SK-N-DZ (cell line): ENCODE measurements at regions not wholly inside any gene's neighbourhood (a gene's known extent, or its start where the extent isn't known, plus 50 kb on each side); places are given as distances from the start of the nearest gene placed in this dataset.
"Not testable (repeated sequence)": the region's sequence is repeated elsewhere in the genome, so short reads cannot be mapped to it uniquely, and the experiment has no call there.

Source experiments
- DNase-seq: peaks from one replicate; pipeline ENCODE4 v3.0.0-alpha.2; 2015; ENCODE audit warnings: low spot score

GRCh38 chr4:23959396-23960148, 69.7 kb upstream of the PPARGC1A start:
- no peak for DNase-seq

- no peak for DNase-seq
These were observed 68.9 kb upstream of the PPARGC1A start for GRCh38 chr4:23958749-23959148.

- no peak for DNase-seq
These were observed 67.6 kb upstream of the PPARGC1A start for GRCh38 chr4:23957465-23957864.

- DNase-seq: no peak
These were observed 66.9 kb upstream of the PPARGC1A start for GRCh38 chr4:23956601-23957364.

- no peak for DNase-seq
These were observed 62.4 kb upstream of the PPARGC1A start for GRCh38 chr4:23952258-23952657.

GRCh38 chr4:23947826-23948225, 58.0 kb upstream of the PPARGC1A start:
- no peak for DNase-seq

- no peak for DNase-seq
These were observed 56.5 kb upstream of the PPARGC1A start for GRCh38 chr4:23946299-23946698.

GRCh38 chr4:23945451-23946017, 55.7 kb upstream of the PPARGC1A start:
- no peak for DNase-seq

GRCh38 chr4:23944556-23944955, 54.7 kb upstream of the PPARGC1A start:
- DNase-seq: not testable (repeated sequence)

GRCh38 chr4:23943478-23943877, 53.6 kb upstream of the PPARGC1A start:
- no peak for DNase-seq

GRCh38 chr4:23942471-23942870, 52.6 kb upstream of the PPARGC1A start:
- no peak for DNase-seq
